ENCODE measurements at regions not wholly inside any gene's neighbourhood (a gene's known extent, or its start where the extent isn't known, plus 50 kb on each side); places are given as distances from the start of the nearest gene placed in this dataset.
"Not testable (repeated sequence)": the region's sequence is repeated elsewhere in the genome, so short reads cannot be mapped to it uniquely, and the experiment has no call there.

DNA sequence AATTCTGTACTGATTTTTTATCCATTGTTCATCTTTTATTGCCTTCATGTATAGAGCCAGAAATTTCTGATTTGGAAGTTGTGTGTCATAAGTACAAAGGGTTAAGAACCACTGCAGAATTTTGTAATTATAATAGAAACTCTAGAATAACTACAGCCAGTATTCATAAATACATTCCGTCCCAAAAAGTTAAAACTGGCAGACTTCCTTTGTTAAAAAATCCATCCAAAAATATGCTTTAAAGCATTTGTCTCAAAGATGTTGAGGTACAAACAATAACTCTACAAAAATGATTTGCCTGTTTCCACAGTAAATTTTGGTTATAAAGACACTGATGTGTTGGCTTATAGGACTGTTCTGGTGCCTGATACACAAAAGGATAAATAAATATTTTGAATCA, 436.6 kb downstream of the DTWD2 start:
- DNase-seq, result no peak

DNA sequence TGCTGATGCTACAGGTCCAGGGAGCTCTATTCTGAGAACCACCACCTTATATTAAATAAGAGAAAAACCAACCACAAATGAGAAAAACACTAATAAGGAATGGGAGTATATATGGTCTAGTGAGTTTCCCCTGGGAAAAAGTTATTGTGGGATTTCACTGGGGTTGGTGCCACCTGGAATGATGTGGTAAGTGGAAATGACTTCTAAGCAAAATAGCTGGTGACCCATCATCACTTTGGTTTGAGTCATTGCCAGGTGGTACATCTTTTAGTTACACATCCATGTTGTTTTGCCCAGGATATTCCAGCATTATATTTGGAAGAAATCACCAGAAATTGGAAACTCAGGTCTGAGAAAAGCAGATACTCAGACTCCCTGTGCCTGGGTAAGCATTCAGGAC, 437.3 kb downstream of the DTWD2 start:
- no peak for DNase-seq

DNA sequence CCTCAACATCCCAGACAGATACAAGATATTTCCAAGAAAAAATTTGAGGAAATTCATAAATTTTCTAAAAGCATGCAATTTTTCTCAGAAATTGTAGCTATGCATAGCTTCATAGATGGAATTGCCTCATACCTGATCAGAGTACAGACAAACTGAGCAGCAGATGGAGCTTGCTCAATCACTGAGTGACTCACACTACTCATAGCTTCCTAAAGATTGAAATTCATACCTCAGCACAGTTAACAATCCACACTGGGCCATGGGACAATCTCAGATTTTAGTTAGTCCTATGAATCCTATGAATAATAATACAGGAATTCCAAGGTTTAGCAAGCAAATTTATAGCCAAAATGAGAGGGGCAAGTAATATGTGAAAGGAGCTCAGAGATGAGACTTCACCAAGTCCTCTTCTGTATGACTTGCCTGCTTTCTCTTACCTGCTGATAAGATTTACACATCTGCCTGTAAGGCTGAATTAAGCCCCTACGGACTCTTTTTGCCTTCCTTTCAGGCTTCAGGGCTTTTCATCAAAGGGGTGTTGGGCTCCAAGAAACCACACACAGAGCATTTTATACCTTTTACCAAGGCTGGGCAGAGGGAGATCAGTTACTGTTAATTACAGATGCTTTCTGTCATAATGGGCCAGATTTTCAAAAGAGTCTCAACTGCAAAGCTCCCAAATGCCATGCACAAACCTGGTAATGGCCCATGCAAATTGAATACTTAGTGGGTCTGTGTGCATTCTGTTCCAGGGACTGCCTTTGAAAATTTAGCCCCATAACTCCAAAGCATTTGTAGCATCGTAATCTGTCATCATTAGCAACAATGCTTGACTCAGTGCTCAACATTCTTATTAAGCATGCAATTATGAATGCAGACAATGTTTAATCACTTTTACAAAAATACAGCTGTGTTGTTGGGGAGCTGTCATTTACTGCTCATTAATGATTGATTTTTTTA, 439.3 kb downstream of the DTWD2 start:
- DNase-seq, result no peak

DNA sequence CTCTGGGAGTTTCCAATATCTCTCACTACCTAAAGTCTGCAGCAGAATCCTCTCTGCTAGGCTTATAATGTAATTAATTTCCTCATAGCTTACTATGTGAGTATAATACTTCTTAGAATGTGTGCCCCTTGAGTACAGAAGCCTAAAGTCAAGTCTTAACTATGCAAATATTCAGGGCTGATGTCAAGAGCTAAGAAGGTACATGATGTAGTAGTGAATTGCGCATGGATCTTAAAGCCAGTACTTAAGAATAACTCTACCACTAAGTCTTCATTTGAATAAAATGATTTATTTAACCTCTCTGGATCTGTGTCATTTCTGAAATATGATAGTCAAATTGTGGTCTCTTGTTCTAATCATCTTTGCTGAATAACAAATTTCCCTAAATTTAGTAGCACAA, 442.9 kb downstream of the DTWD2 start:
- no peak for DNase-seq

DNA sequence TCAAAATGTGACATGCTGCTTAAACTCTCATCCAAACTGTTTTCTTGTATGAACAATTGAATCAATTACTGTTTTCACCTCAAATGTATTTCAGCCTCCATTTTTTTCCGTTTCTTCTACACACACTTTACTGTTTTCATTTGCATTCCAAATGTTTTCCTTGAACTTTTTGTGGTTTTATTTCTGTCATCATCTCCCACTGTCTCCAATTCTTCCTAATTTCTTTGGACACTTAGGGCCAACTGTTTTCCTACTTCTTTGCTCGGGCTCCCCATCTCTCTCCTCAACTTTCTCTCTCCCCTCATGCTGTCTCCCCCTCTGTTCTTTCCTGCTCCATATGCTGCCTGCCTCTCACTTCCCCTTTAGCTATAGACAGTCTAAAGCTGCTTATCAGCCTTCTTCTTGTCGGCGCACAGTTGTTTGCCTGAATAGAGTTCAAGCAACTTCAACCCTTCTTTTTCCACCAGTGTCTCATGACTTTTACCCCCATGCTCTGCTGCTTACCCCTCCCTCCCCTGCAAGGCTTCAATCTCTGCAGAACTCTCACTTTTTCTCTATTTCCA, 443.4 kb downstream of the DTWD2 start:
- DNase-seq, result no peak

GRCh38 chr5:118533923-118534322, 454.4 kb downstream of the DTWD2 start:
- DNase-seq, result no peak

GRCh38 chr5:118533156-118533555, 455.2 kb downstream of the DTWD2 start:
- no peak for DNase-seq

DNA sequence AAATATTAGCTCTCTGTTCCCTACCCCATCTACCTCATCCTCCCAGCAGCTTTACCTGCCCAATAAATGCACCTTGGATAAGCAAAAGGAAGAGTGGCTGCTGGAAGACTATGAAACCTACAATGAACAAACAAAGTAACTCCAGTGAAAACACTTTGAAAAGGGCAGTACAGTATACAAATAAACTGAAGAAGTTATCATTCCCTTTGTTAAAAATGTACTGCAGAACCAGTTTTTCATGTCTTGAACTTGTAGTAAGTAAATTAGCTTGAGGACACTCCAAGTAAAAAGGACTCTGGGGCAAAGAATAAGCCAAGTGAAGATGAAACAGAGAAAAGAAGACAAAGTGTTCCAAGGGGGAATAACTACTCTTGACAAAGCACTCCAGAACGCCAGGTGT, 457.1 kb downstream of the DTWD2 start:
- no peak for DNase-seq

- no peak for DNase-seq
Measured at GRCh38 chr5:118529361-118530144, 458.8 kb downstream of the DTWD2 start.

DNA sequence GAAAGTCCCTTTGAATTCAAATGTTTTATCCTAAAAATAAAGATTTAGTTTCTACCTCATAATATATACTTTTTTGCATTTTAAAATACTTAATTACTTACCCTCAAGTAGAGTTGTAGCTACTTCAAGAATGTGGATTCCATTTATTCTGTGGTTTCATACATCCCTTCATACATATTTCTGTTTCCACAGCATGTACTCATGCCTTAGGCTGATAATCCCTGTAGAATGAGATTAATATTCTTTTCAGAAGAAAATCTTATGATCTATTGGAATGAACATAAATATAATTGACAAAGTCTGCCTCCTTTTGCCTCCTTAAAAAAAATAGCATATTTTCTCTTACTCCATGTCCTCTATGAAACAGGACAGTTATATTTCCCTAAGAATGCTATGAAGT, 465.7 kb downstream of the DTWD2 start:
- DNase-seq, result no peak

- no peak for DNase-seq
Measured at GRCh38 chr5:118520771-118521415, 467.5 kb downstream of the DTWD2 start.

GRCh38 chr5:118519466-118519865, 468.9 kb downstream of the DTWD2 start:
- DNase-seq, result no peak

DNA sequence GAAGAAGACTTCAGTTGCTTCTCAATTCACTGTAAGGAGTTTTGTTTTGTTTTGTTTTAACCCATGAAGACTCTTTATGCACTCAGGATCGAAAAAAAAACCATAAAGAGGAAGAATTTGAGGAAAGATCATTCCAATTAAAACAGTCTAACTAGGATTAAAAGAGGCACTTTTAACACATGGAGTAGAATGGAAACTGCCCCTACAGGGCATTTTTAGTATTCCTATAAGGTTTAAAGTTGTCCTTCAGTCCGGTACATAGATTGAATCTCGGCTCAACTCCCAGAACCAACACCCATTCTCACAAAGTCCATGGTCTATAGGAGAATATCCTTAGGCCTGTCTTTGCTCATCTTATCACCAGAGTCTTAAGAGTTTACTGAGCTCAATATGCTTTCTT, 469.6 kb downstream of the DTWD2 start:
- no peak for DNase-seq

- DNase-seq, result no peak
Measured at GRCh38 chr5:118511846-118512245, 476.5 kb downstream of the DTWD2 start.

GRCh38 chr5:118506217-118506852, 482.0 kb downstream of the DTWD2 start:
- DNase-seq, result no peak

DNA sequence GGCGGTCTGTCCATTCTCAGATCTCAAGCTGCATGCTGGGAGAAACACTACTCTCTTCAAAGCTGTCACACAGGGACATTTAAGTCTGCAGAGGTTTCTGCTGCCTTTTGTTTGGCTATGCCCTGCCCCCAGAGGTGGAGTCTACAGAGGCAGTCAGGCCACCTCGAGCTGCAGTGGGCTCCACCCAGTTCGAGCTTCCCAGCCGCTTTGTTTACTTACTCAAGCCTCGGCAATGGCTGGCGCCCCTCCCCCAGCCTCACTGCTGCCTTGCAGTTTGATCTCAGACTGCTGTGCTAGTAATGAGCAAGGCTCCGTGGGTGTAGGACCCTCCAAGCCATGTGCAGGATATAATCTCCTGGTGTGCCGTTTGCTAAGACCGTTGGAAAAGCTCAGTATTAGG, 486.1 kb downstream of the DTWD2 start:
- DNase-seq, result not testable (repeated sequence)

GRCh38 chr5:118491351-118491750, 497.0 kb downstream of the DTWD2 start:
- no peak for DNase-seq

DNA sequence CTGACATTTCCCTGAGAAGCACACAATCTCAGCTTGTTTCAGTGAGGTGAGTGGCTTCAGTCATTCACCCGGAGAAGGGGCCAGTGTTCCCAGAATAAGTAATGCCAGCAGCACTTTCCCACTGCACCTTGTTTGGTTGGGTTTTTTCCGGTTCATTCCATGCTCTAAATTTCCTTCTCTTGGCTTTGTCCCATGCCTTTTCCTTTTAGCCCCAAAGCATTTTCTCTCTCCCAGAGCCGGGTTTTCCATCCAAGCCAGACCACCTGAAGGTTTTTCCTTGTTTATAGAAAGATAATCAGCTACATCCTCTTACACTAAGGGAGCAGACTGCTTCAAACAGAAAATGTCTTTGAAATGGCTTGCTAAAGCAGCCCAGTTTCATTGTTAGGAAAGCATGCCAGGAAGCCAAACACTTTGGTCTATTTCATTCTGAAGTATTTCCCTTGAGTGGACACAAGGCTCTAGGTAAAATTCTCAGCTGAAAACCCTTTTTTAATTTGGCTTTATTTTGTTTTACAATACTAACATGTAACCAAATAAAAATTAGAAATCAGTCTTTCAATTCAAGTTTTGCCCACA, 501.6 kb downstream of the DTWD2 start:
- DNase-seq, result no peak

DNA sequence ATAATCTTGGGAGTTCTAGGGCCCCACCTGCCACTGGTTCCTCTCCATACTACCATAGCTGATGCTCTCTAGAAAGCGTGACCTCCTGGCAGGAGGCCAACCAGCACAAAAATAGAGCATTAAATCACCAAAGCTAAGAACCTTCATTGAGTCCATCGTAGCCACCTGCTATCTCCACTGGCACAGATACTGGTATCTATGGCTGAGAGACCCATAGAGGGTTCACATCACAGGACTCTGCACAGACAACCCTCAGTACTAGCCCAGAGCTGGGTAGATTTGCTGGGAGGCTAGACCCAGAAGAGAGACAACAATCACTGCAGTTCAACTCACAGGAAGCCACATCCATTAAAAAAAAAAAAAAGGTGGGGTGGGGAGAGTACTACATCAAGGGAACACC, 509.1 kb downstream of the DTWD2 start:
- no peak for DNase-seq

GRCh38 chr5:118478852-118479251, 509.5 kb downstream of the DTWD2 start:
- no peak for DNase-seq

GRCh38 chr5:118468085-118468484, 520.3 kb downstream of the DTWD2 start:
- no peak for DNase-seq

DNA sequence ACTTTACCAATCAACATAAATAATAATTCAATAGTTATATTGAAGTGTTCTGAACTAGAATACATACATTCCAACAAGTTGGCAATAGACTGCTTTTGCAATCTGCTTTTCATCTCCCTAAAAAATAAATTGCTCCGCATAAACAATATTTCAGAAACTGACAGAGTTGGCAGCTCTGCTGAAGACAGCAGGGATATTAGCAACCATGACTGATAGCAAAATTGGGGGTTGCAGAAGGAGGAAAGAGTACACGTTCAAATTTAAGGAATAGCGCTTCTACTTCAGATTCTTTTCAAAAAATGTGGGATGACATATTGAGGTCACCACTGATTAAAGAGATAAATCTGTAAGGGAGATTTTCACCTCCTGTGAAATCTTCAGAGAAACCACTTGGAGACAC, 521.2 kb downstream of the DTWD2 start:
- no peak for DNase-seq
